Stimulated activated CD8-positive, alpha-beta memory T cell treated with anti-CD3 and anti-CD28 coated beads, Interleukin-4, amount 100 ng/mL, for 48 hours (primary cell): ENCODE measurements at regions not wholly inside any gene's neighbourhood (a gene's known extent, or its start where the extent isn't known, plus 50 kb on each side); places are given as distances from the start of the nearest gene placed in this dataset.
"Not testable (repeated sequence)": the region's sequence is repeated elsewhere in the genome, so short reads cannot be mapped to it uniquely, and the experiment has no call there.

Experiments used
- DNase-seq: peaks from one replicate; pipeline ENCODE4 v3.0.0-alpha.2; 2020

GRCh38 chr3:176403531-176403930, 793.8 kb downstream of the TBL1XR1 start:
- no peak for DNase-seq

GRCh38 chr3:176401211-176401610, 796.1 kb downstream of the TBL1XR1 start:
- no peak for DNase-seq

GRCh38 chr3:176399193-176399592, 798.1 kb downstream of the TBL1XR1 start:
- no peak for DNase-seq

- DNase-seq = no peak
These were observed 802.0 kb downstream of the TBL1XR1 start for GRCh38 chr3:176395240-176395639.

DNA sequence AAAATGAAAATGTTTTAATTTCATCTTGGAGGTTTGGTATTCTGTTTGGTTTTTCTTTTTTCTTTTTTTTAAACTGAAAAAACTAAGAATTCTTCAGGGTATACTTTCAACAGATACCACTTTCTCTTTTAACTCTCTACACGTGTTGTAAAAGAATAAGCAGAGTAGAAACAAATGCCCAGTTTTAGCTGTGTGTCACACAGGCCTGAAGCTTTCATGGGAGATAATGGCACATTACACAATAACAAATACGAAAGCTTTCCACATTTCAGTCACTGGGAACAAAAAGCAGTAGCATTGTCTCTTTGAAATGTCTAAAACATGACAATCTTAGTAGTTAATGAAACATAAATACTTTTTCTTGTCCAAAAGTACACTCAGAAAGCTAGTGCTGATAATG, 818.5 kb downstream of the TBL1XR1 start:
- DNase-seq = no peak

- DNase-seq = no peak
These were observed 820.8 kb downstream of the TBL1XR1 start for GRCh38 chr3:176376531-176376930.

DNA sequence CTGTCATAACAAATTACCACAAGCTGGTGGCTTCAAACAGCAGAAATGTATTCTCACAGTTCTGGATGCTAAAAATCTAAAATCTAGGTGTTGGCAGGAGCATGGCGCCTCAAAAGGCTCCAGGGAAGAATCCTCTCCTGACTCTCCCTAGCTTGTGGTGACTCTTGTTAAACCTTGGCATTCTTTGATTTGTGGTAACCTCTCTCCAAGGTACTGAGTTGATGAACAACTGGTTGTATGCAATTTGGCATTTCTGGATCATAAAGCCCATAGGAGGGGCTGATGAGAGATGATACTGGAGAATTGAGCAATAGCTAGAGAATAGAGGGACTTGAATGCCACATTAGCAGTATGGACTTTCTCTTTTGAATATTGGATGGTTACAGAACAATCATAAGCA, 821.8 kb downstream of the TBL1XR1 start:
- no peak for DNase-seq

DNA sequence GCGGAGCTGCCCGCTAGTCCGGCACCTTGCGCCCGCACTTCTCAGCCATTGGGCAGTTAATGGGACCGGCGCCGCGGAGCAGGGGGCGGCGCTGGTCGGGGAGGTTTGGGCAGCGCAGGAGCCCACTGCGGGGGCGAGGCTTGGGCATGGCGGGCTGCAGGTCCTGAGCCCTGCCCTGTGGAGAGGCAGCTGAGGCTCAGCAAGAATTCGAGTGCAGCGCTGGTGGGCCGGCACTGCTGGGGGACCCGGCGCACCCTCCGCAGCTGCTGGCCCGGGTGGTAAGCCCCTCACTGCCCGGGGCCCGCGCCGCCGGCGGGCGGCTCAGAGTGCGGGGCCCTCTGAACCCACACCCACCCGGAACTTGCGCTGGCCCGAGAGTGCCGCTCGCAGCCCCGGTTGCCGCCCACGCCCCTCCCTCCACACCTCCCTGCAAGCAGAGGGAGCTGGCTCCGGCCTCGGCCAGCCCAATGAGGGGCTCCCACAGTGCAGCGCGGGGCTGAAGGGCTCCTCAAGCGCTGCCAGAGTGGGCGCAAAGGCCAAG, 835.0 kb downstream of the TBL1XR1 start:
- DNase-seq = no peak

DNA sequence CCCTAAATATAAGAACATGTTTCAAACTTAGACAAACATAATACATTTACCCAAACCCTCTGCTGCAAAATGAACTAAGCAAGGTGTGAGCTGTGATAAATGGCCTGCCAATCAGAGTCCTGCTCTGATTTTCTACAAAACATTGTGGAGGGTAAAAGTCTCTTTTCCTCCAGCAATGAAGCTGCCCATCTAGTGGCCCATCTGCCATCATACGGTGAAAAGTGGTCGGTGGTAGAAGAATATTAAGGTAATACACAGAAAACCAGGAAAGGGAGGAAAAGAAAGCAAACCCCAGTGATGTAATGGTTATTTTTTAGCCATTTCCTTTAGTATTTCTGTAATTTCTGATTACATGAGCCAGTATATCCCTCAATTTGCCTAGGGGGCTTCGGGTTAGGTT, 838.1 kb downstream of the TBL1XR1 start:
- DNase-seq = no peak

GRCh38 chr3:176357891-176358290, 839.4 kb downstream of the TBL1XR1 start:
- no peak for DNase-seq

DNA sequence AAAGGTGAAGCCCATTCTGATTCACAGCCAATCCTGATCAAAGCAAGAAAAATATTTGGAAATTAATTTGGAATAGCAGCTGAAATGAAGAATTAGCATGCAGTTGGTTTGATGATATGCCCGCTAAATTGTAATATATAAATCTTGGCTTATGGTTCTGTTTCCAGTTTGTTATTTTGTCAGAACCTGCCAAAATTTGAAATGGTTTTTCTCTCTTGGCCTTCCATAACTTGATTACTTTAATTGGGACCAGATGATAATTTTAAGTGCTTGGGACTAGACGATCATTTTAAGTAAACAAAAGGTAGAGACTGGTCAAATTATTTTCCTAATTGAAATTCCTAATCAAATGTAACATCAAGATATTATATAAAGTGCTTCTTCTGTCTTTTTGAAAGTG, 842.4 kb downstream of the TBL1XR1 start:
- DNase-seq = no peak

GRCh38 chr3:176352716-176353334, 844.5 kb downstream of the TBL1XR1 start:
- DNase-seq = no peak

DNA sequence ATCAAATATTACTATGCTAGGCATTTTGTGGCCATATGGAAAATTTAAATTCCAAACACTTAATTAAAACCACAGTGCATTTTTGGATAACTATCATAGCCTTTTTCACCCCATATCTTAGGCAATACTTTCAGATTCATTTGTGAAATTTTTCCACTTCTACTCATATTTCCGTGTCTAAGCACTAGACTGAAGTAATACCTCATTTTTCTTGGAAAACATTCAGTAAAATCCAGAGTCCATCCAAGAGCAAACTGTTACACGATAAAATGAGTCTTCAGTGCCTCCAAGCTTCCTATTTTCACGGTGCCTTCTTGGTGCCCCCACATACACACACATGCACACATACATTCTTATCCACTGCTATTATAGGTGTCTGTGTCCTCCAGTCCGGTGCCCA, 845.9 kb downstream of the TBL1XR1 start:
- no peak for DNase-seq

DNA sequence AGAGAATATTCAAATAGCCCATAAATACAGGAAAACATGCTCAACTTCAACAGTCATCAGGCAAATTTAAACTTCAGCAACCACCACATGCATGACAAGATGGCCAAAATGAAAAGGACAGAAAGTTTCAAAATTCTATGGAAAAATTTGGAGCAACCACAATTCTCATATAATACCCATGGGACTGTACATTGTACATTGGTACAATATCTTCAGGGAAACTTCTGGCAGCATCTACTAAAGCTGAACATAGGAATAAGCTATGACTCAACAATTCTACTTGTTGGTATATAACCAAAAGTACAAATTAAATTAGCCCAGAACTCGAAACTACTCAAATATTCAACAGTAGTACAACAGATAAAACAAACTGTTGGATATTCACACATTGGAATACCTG, 847.6 kb downstream of the TBL1XR1 start:
- no peak for DNase-seq

GRCh38 chr3:176347424-176348146, 849.7 kb downstream of the TBL1XR1 start:
- DNase-seq = no peak

DNA sequence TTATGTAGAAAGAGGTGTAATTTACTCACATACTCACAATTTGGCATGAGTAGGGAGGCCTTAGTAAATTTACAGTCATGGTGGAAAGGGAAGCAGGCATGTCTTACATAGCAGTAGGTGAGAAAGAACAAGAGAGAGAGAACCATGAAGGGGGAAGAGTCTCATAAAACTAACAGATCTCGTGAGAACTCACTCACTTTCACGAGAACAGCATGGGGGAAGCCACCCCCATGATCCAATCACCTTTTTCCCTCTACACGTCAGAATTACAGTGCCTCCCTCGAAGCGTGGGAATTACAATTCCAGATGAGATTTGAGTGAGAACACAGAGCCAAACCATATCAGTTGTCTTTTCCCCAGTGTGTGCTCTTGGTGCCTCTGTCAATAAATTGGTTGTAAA, 855.3 kb downstream of the TBL1XR1 start:
- no peak for DNase-seq

DNA sequence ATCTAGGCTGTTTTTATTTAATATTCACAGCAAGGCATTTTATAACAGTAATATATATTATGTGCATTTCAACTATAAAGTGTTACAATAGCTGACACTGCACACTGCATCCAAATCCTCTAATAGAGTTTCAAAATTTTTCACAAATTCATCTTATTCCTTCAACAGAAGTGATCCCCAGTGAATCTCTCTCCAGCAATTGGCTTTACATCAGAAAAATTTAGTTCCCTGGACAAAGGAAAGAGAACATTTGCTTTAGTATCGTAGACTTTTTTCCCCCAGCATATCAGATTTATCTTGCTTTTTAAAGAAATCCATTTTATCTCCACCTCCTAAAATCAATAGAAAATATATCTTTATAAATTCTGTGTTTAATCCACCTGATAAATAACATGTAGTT, 868.6 kb downstream of the TBL1XR1 start:
- DNase-seq = no peak

DNA sequence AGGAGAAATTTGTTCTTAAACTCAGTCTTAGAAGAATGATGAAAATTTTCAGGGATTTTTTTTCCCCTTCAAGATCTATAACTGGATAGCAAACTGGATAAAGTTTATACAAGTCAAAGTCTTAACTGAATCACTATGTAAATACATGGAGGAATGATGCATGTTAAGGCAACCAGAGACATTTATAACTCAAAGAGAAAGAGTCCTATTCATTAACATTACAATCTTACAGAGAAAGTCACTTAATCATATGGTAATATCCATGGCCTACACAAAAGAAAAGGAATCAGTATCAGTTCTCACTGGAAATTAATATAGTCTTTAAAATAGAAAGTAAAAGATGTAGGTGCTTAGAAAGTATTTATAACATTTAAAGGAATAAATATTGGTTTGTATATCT, 869.1 kb downstream of the TBL1XR1 start:
- DNase-seq = no peak

- not testable (repeated sequence) for DNase-seq
These were observed 870.3 kb downstream of the TBL1XR1 start for GRCh38 chr3:176326894-176327490.

GRCh38 chr3:176321532-176321931, 875.8 kb downstream of the TBL1XR1 start:
- DNase-seq = not testable (repeated sequence)

DNA sequence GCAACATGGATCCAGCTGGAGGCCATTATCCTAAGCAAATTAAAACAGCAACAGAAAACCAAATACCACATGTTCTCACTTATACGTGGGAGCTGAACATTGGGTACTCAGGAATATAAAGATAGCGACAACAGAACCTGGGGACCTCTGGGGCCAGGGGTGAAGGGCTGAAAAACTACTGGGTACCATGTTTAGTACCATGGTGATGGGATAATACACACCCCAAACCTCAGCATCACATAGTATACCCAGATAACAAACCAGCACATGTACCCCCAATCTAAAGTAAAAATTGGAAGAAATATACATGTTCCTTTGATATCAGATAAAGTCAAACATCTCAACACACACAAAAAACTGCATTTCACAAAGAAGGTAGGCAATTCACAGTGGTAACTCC, 876.2 kb downstream of the TBL1XR1 start:
- DNase-seq = no peak

- DNase-seq = no peak
These were observed 883.9 kb downstream of the TBL1XR1 start for GRCh38 chr3:176313426-176313825.

DNA sequence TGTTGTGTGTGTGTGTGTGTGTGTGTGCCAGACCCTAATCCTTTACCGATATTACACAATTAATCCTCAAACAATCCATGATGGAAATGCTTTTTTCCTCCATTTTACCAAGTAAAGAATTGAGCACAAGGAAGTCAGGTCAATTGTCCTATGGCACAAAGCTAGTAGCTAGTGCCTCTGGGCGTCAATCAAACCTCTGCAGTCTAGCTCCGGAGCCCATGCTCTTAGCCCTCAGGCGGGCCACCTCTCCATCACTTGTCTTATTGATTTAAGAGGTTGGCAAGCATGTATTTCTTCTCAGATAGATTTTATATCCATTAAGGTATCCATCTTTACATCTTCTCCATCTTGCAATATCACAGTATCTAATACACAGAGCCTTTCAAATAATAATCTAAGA, 886.6 kb downstream of the TBL1XR1 start:
- no peak for DNase-seq

DNA sequence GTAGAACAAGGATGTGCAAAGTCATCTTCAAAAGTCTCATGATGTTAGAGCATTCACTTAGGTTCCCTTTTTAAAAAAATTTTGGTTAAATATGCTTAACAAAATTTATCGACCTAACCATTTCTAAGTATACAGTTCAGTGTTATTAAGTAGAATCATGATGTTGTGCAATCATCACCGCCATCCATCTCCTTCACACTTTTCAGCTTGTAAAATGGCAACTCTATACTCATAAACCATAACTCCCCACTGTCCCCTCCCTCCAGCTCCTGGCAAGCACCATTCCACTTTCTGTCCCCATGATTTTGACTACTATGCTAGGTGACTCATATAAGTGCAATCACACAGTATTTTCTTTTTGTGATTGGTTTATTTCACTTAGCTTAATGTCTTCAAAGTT, 895.0 kb downstream of the TBL1XR1 start:
- no peak for DNase-seq
